Esophagus muscularis mucosa (tissue), 4 donors: ENCODE measurements at regions not wholly inside any gene's neighbourhood (a gene's known extent, or its start where the extent isn't known, plus 50 kb on each side); places are given as distances from the start of the nearest gene placed in this dataset.

Experiments used
- CTCF ChIP-seq, 3 experiments: fragments of 200-600 bp in 2 of 3; fragments of 450-650 bp in 1 of 3; sonication (generic) in 2 of 3; IDR thresholded peaks; one replicate each; pipeline ENCODE4 v1.5.1; 2017 to 2019; ENCODE audit warnings: antibody characterized with exemption in 3 of 3, mild to moderate bottlenecking in 2 of 3, moderate library complexity in 1 of 3
- EP300 ChIP-seq: sonication (generic); formaldehyde crosslinking; IDR thresholded peaks from one replicate; pipeline ENCODE4 v1.6.1; 2017; ENCODE audit warnings: antibody characterized with exemption
- POLR2AphosphoS5 ChIP-seq, 2 donors: sonication (generic); formaldehyde crosslinking; IDR thresholded peaks; one replicate each; pipeline ENCODE4 v1.6.1; 2017; ENCODE audit warnings: antibody characterized with exemption in 2 of 2

DNA sequence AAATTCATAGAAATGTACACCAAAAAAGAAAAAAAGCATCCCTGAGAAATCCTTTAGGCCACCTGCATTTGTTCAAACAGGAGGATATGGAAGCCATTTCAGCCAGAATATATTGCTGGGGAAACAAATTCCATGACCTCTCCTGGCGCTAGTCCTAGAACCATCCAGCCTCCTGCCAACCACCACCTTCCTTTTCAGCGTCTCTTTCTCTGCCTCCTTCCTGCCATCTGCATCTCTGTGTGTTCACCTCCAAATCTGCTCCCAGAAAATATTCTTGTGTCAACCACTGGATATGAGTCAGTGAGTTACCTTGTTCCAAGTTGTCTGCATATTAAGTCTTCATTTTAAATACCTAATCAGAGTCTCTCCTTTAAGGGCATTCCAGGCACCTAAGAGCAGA is 50.6 kb upstream of the NPY start:
- no peak for TF ChIP-seq CTCF (IDR thresholded peaks at IDR 0.05)
- no peak for TF ChIP-seq EP300
- no peak for TF ChIP-seq POLR2AphosphoS5 (IDR thresholded peaks at IDR 0.05)
